Fibroblast of pulmonary artery (primary cell): ENCODE measurements at regions not wholly inside any gene's neighbourhood (a gene's known extent, or its start where the extent isn't known, plus 50 kb on each side); places are given as distances from the start of the nearest gene placed in this dataset.

Source experiments
- DNase-seq: peaks from one replicate; pipeline ENCODE4 v3.0.0-alpha.2; 2010; ENCODE audit warnings: low read depth
- H3K4me3 ChIP-seq: replicated peaks from 2 replicates; pipeline ENCODE4 v1.5.1; 2011; ENCODE audit warnings: low read depth, mild to moderate bottlenecking, control low read depth, low read length, moderate library complexity
- CTCF ChIP-seq: IDR thresholded peaks from 2 replicates; pipeline ENCODE4 v1.5.1; 2011; ENCODE audit warnings: mild to moderate bottlenecking, control low read depth, low read length, inconsistent platforms; ENCODE audit errors: missing control alignments

- H3K4me3 ChIP-seq = no peak overlapping the region
- no peak for DNase-seq
- no peak for TF ChIP-seq CTCF
Measured at GRCh38 chr7:1348096-1348822, 111.0 kb downstream of the MICALL2 start.

- no peak overlapping the region for H3K4me3 ChIP-seq
- TF ChIP-seq CTCF = no peak
- DNase-seq = no peak
Measured at GRCh38 chr7:1348823-1349335, 110.4 kb downstream of the MICALL2 start.

- TF ChIP-seq CTCF = no peak
- no peak for DNase-seq
- no peak overlapping the region for H3K4me3 ChIP-seq
Measured at GRCh38 chr7:1349351-1349761, 109.9 kb downstream of the MICALL2 start.

GRCh38 chr7:1351881-1352625 lies 107.2 kb downstream of the MICALL2 start:
- DNase-seq = no peak
- H3K4me3 ChIP-seq = no peak overlapping the region
- TF ChIP-seq CTCF = no peak

GRCh38 chr7:1352656-1353271 lies 106.5 kb downstream of the MICALL2 start:
- H3K4me3 ChIP-seq = no peak overlapping the region
- no peak for DNase-seq
- TF ChIP-seq CTCF = no peak

- TF ChIP-seq CTCF = no peak
- H3K4me3 ChIP-seq = no peak overlapping the region
- no peak for DNase-seq
Measured at GRCh38 chr7:1354661-1355567, 104.4 kb downstream of the MICALL2 start.
